PFSK-1 (cell line): ENCODE measurements at regions not wholly inside any gene's neighbourhood (a gene's known extent, or its start where the extent isn't known, plus 50 kb on each side); places are given as distances from the start of the nearest gene placed in this dataset.

Experiments used
- POLR2AphosphoS5 ChIP-seq: IDR thresholded peaks from 2 replicates; pipeline ENCODE4 v1.6.1; 2012; ENCODE audit warnings: low read depth, mild to moderate bottlenecking, control low read depth, low read length, moderate library complexity
- TF ChIP-seq, protein P1 (sequence below), 2 experiments: IDR thresholded peaks; 2 replicates each; pipeline versions ENCODE4 v1.6.1 to v1.8.0; 2011 to 2012; ENCODE audit warnings: low read depth in 2 of 2, low read length in 2 of 2, control low read depth in 1 of 2, inconsistent platforms in 1 of 2, mild to moderate bottlenecking in 1 of 2, moderate library complexity in 1 of 2; ENCODE audit not compliant: insufficient read depth in 1 of 2

DNA sequence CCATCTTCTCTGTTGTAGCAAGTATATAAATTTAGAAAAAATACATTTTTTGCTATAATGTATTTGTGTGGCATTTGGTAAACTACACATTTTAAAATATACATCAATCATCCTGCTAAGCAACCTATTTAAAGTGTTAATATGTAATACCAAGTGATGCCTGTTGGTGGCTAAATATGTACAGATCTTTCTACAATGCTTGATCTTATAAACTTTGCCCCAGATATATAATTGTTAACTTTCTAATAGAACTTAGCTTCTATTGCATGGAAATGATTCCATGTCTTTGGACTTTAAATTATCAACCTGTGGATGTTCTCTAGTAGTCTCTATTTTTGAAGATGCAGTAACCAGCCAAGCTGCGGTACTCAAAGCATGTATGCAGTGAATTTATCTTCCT is 1260.4 kb upstream of the RAG2 start:
- no peak for TF ChIP-seq POLR2AphosphoS5
- TF ChIP-seq, protein P1, sequence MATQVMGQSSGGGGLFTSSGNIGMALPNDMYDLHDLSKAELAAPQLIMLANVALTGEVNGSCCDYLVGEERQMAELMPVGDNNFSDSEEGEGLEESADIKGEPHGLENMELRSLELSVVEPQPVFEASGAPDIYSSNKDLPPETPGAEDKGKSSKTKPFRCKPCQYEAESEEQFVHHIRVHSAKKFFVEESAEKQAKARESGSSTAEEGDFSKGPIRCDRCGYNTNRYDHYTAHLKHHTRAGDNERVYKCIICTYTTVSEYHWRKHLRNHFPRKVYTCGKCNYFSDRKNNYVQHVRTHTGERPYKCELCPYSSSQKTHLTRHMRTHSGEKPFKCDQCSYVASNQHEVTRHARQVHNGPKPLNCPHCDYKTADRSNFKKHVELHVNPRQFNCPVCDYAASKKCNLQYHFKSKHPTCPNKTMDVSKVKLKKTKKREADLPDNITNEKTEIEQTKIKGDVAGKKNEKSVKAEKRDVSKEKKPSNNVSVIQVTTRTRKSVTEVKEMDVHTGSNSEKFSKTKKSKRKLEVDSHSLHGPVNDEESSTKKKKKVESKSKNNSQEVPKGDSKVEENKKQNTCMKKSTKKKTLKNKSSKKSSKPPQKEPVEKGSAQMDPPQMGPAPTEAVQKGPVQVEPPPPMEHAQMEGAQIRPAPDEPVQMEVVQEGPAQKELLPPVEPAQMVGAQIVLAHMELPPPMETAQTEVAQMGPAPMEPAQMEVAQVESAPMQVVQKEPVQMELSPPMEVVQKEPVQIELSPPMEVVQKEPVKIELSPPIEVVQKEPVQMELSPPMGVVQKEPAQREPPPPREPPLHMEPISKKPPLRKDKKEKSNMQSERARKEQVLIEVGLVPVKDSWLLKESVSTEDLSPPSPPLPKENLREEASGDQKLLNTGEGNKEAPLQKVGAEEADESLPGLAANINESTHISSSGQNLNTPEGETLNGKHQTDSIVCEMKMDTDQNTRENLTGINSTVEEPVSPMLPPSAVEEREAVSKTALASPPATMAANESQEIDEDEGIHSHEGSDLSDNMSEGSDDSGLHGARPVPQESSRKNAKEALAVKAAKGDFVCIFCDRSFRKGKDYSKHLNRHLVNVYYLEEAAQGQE (IDR thresholded peaks at IDR 0.05; ENCODE audit: insufficient read depth in 1 of 2, low read depth in 2 of 2, low read length in 2 of 2): no peak
